ENCODE measurements at regions not wholly inside any gene's neighbourhood (a gene's known extent, or its start where the extent isn't known, plus 50 kb on each side); places are given as distances from the start of the nearest gene placed in this dataset.

GRCh38 chr2:145123606-145124005 lies 603.7 kb upstream of the ZEB2 start:
- DNase-seq = no peak

- no peak for DNase-seq
Observed at GRCh38 chr2:145119225-145119624, 599.3 kb upstream of the ZEB2 start.

- no peak for DNase-seq
Observed at GRCh38 chr2:145116834-145117725, 597.2 kb upstream of the ZEB2 start.

- no peak for DNase-seq
Observed at GRCh38 chr2:145116056-145116455, 596.1 kb upstream of the ZEB2 start.

GRCh38 chr2:145114726-145115125 lies 594.8 kb upstream of the ZEB2 start:
- DNase-seq = no peak

- DNase-seq = no peak
Observed at GRCh38 chr2:145112467-145112866, 592.5 kb upstream of the ZEB2 start.

- DNase-seq = no peak
Observed at GRCh38 chr2:145110668-145111356, 590.9 kb upstream of the ZEB2 start.

GRCh38 chr2:145108959-145109710 lies 589.2 kb upstream of the ZEB2 start:
- DNase-seq = no peak

- DNase-seq = peak; percentile 10
Observed at GRCh38 chr2:145108361-145108778, 588.5 kb upstream of the ZEB2 start.

GRCh38 chr2:145106293-145106692 lies 586.4 kb upstream of the ZEB2 start:
- DNase-seq = no peak

- DNase-seq = no peak
Observed at GRCh38 chr2:145102706-145103105, 582.8 kb upstream of the ZEB2 start.

- no peak for DNase-seq
Observed at GRCh38 chr2:145100301-145100700, 580.4 kb upstream of the ZEB2 start.

GRCh38 chr2:145096582-145096981 lies 576.7 kb upstream of the ZEB2 start:
- no peak for DNase-seq

GRCh38 chr2:145095641-145096435 lies 575.9 kb upstream of the ZEB2 start:
- DNase-seq = no peak

GRCh38 chr2:145094370-145094769 lies 574.5 kb upstream of the ZEB2 start:
- no peak for DNase-seq

GRCh38 chr2:145091967-145092366 lies 572.0 kb upstream of the ZEB2 start:
- DNase-seq = no peak

GRCh38 chr2:145090841-145091761 lies 571.2 kb upstream of the ZEB2 start:
- DNase-seq = no peak

GRCh38 chr2:145088756-145089155 lies 568.8 kb upstream of the ZEB2 start:
- no peak for DNase-seq

GRCh38 chr2:145086910-145087309 lies 567.0 kb upstream of the ZEB2 start:
- no peak for DNase-seq

- DNase-seq = no peak
Observed at GRCh38 chr2:145085612-145086011, 565.7 kb upstream of the ZEB2 start.

- DNase-seq = no peak
Observed at GRCh38 chr2:145080426-145080825, 560.5 kb upstream of the ZEB2 start.

GRCh38 chr2:145079641-145080040 lies 559.7 kb upstream of the ZEB2 start:
- DNase-seq = no peak
